ENCODE measurements at regions not wholly inside any gene's neighbourhood (a gene's known extent, or its start where the extent isn't known, plus 50 kb on each side); places are given as distances from the start of the nearest gene placed in this dataset.

DNA sequence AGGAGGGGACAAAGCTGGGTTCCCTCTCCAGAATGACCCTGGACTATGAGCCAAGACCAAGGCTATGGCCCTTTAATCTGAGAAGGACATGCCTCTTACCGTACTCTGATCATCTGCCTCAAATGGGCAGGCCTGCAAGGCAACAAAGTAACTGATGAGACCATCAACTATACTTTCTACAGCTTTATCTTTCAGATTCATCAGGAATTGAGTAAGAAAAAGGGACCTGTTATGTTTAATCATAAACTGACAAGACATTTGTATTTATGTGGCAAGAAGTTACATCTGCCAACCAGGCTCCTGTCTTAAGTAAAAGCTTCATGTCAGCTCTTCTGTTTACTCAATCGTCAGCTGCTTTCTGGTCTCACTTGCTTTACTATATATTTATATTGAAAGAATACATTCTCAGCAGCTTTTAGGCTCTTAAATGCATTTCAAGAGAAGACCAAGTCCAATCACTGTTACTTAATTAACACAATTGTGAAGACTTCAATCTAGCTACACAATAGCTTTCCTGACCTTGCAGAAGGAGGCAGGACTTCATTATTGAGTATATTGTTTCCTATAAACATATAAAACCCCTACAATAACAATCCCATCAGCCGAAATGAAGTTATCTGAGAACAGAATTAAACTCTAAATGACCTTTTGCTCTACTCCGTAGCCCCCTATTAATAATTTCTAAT, 163.8 kb downstream of the ETAA1 start:
- TF ChIP-seq, protein P1, sequence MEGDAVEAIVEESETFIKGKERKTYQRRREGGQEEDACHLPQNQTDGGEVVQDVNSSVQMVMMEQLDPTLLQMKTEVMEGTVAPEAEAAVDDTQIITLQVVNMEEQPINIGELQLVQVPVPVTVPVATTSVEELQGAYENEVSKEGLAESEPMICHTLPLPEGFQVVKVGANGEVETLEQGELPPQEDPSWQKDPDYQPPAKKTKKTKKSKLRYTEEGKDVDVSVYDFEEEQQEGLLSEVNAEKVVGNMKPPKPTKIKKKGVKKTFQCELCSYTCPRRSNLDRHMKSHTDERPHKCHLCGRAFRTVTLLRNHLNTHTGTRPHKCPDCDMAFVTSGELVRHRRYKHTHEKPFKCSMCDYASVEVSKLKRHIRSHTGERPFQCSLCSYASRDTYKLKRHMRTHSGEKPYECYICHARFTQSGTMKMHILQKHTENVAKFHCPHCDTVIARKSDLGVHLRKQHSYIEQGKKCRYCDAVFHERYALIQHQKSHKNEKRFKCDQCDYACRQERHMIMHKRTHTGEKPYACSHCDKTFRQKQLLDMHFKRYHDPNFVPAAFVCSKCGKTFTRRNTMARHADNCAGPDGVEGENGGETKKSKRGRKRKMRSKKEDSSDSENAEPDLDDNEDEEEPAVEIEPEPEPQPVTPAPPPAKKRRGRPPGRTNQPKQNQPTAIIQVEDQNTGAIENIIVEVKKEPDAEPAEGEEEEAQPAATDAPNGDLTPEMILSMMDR (IDR thresholded peaks at IDR 0.05; ENCODE audit: poor library complexity, severe bottlenecking) = no peak
- TF ChIP-seq POLR2AphosphoS5 (IDR thresholded peaks at IDR 0.05) = no peak

All from neural cell (in vitro differentiated cells).